Heart left ventricle (tissue), 13 donors: ENCODE measurements at regions not wholly inside any gene's neighbourhood (a gene's known extent, or its start where the extent isn't known, plus 50 kb on each side); places are given as distances from the start of the nearest gene placed in this dataset.

ENCODE experiments used
- CTCF ChIP-seq, 12 donors: fragments of 200-600 bp; sonication (generic) in 4 of 12; IDR thresholded peaks; one replicate each; pipeline versions ENCODE4 v1.5.0 to v1.8.0; 2018 to 2022; ENCODE audit warnings: antibody characterized with exemption in 12 of 12, mild to moderate bottlenecking in 5 of 12
- POLR2A ChIP-seq, 2 donors: fragments of 450-650 bp; IDR thresholded peaks; one replicate each; pipeline ENCODE4 v1.6.1; 2017; ENCODE audit warnings: antibody characterized with exemption in 2 of 2, mild to moderate bottlenecking in 2 of 2, moderate library complexity in 2 of 2
- donor health status: ischemic (EF 13 %, LVEDD 7.1; RV severe dilation, severe dysfunction).
- donor health status: DM: no; HTN: yes; CAD: no.
- donor health status: DM: no; HTN: no; CAD: no.
- donor health status: ischemic (EF 25% LVEDD 6.9; RV normal size, moderate dysfunction).
- donor health status: ischemic (EF 25% LVEDD 5.7; RV mildly dilated, moderate dysfunction).
- donor health status: ischemic (EF 35%, LVEDD 5.7; RV mildly dilated, moderate dysfunction).
- donor health status: nonischemic (EF 11% LVEDD 7.7; RV severe dilation, severe dysfunction).
- donor health status: DM: yes; HTN: yes; CAD: no.
- donor health status: PGD.
- donor health status: ischemic (EF 29% LVEDD 5.4; RV normal size, mild dysfunction).
- donor health status: nonischemic (EF 23%, LVEDD 6.1; RV moderate dilation, normal function).

- TF ChIP-seq CTCF (IDR thresholded peaks at IDR 0.05) (no peak), POLR2A (IDR thresholded peaks at IDR 0.05) (no peak)
Measured at GRCh38 chr16:17989255-17989654, 347.3 kb downstream of the NPIPA8 start.
